KOPT-K1 (cell line): ENCODE measurements at regions not wholly inside any gene's neighbourhood (a gene's known extent, or its start where the extent isn't known, plus 50 kb on each side); places are given as distances from the start of the nearest gene placed in this dataset.
"Not testable (repeated sequence)": the region's sequence is repeated elsewhere in the genome, so short reads cannot be mapped to it uniquely, and the experiment has no call there.

Source experiments
- H3K27ac ChIP-seq: fragments of 200-600 bp; sonication (generic); 2 replicates; pipeline ENCODE4 v1.5.1; 2016; ENCODE audit warnings: antibody characterized with exemption, mild to moderate bottlenecking, low read depth, low read length; ENCODE audit not compliant: poor library complexity, severe bottlenecking
- H3K36me3 ChIP-seq: fragments of 200-600 bp; sonication (generic); 2 replicates; pipeline ENCODE4 v1.5.1; 2017; ENCODE audit warnings: antibody characterized with exemption, mild to moderate bottlenecking, low read length, moderate library complexity; ENCODE audit not compliant: insufficient read depth
- H3K9me3 ChIP-seq: fragments of 200-600 bp; sonication (generic); 2 replicates; pipeline ENCODE4 v1.5.1; 2017; ENCODE audit warnings: antibody characterized with exemption, low read length, mild to moderate bottlenecking; ENCODE audit not compliant: insufficient read depth, poor library complexity, severe bottlenecking

DNA sequence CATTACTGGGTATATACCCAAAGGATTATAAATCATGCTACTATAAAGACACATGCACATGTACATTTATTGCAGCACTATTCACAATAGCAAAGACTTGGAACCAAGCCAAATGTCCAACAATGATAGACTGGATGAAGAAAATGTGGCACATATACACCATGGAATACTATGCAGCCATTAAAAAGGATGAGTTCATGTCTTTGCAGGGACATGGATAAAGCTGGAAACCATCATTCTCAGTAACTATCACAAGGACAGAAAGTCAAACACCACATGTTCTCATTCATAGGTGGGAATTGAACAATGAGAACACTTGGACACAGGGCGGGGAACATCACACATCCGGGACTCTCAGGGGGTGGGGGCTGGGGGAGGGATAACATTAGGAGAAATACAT is 959.4 kb downstream of the KCNT2 start:
- H3K36me3 ChIP-seq, H3K27ac ChIP-seq: not testable (repeated sequence)
- H3K9me3 ChIP-seq: peaks cover 11% of the 10 kb centered on the region

GRCh38 chr1:195637539-195637938 is 970.7 kb downstream of the KCNT2 start:
- H3K9me3 ChIP-seq: no peaks in the 10 kb centered on the region
- H3K27ac ChIP-seq: no peak overlapping the region
- H3K36me3 ChIP-seq: no peaks in the 10 kb centered on the region

DNA sequence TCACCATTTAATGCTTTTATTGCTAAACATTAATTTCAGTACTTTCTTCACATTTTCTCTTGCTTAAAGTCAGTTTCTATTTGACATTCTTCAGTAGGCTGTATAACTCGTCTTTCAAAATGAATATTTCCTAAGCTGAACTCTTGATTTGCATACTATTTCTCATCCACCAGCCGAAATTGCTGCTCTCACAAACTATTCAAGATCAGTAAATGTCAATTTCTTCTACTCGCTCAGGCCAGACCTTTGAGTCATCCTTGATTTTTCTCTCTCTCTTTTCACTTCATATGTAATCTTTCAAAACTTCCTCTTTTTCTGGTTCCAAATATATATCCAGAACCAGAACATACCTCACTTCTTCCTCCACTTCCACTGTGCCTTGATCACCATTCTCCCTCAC is 990.0 kb downstream of the KCNT2 start:
- Histone ChIP-seq H3K9me3 (no peaks in the 10 kb centered on the region), H3K27ac (no peak overlapping the region), H3K36me3 (no peaks in the 10 kb centered on the region)

GRCh38 chr1:195617106-195617505 is 991.1 kb downstream of the KCNT2 start:
- Histone ChIP-seq H3K27ac (no peak overlapping the region), H3K9me3 (no peaks in the 10 kb centered on the region), H3K36me3 (no peaks in the 10 kb centered on the region)

- no peaks in the 10 kb centered on the region for H3K9me3 ChIP-seq
- H3K27ac ChIP-seq: no peak overlapping the region
- no peaks in the 10 kb centered on the region for H3K36me3 ChIP-seq
Observed at GRCh38 chr1:195608883-195609282, 999.4 kb downstream of the KCNT2 start.

DNA sequence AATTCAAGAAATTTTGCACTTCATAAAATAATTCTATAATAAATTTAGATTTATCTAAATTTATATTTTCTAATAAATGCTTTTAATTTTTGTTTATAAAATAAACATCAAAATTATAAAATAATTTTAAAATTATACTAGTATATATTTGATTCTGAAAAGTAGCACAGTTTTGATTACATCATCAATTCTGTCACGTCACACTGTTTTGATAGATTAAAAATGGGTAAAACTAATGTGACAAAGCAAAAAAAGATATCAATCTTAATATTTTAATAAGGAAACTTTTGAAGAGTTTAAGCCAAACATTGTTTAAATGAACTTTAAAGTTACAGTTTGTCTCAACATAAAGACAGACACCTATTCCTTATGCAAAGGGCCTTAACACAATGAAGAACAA is 1001.8 kb downstream of the KCNT2 start:
- Histone ChIP-seq H3K36me3 (no peaks in the 10 kb centered on the region), H3K27ac (no peak overlapping the region), H3K9me3 (no peaks in the 10 kb centered on the region)

- Histone ChIP-seq H3K36me3 (no peaks in the 10 kb centered on the region), H3K27ac (no peak overlapping the region), H3K9me3 (no peaks in the 10 kb centered on the region)
Observed at GRCh38 chr1:195604287-195604686, 1004.0 kb downstream of the KCNT2 start.

DNA sequence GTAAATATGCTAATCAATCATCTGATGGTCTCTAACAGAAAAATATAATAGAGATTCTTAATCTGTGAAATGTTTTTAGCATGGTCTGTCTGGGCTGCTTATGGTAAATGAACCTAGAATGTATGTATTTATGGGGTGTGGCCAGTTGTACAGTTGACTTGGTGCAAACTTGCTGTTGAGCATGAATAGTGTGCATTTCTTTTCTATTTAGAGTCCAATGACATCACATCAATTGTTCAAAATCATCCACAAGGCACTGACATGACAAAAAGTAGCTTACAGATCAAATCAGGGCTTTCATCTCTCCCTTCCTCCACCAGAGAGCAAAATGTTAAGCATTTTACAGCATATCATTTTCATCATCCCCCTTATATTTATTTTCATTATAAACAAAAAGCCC is 1010.3 kb downstream of the KCNT2 start:
- H3K9me3 ChIP-seq: no peaks in the 10 kb centered on the region
- H3K27ac ChIP-seq: no peak overlapping the region
- no peaks in the 10 kb centered on the region for H3K36me3 ChIP-seq

GRCh38 chr1:195594773-195595172 is 1013.5 kb downstream of the KCNT2 start:
- no peaks in the 10 kb centered on the region for H3K9me3 ChIP-seq
- no peaks in the 10 kb centered on the region for H3K36me3 ChIP-seq
- H3K27ac ChIP-seq: no peak overlapping the region

DNA sequence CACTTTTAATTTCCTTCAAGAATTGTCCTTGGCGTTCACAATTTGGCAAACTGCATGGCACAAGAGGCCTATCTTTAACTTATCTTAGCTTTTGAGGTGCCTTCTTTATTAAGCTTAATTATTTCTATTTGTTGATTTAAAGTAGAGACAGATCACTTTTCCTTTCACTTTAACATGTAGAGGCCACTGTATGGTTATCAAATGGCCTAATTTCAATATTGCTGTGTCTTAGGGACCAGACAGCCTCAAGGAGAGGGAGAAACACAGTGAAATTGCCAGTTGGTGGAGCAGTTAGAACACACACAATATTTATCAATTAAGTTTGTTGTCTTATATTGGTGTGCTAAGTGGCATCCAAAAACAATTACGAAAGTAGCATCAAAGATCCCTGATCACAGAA is 1013.9 kb downstream of the KCNT2 start:
- no peaks in the 10 kb centered on the region for H3K9me3 ChIP-seq
- no peaks in the 10 kb centered on the region for H3K36me3 ChIP-seq

GRCh38 chr1:195591917-195592672 is 1016.1 kb downstream of the KCNT2 start:
- Histone ChIP-seq H3K27ac (no peak overlapping the region), H3K9me3 (no peaks in the 10 kb centered on the region), H3K36me3 (no peaks in the 10 kb centered on the region)

More for the DNA sequence above, 1013.9 kb downstream of the KCNT2 start:
- no peak overlapping the region for H3K27ac ChIP-seq

DNA sequence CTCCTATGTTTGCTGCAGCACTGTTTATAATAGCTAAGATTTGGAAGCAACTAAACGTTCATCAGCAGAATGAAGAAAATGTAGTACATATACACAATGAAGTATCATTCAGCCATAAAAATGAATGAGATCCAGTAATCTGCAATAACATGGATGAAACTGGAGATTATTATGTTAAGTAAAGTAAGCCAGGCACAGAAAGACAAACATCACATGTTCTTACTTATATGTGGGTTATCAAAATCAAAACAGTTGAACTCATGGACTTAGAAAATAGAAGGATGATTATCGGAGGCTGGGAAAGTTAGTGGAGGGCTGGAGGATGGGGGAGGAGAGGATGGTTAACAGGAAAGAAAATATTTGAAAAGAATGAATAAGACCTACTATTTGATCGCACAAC is 1017.6 kb downstream of the KCNT2 start:
- no peaks in the 10 kb centered on the region for H3K36me3 ChIP-seq
- no peak overlapping the region for H3K27ac ChIP-seq
- H3K9me3 ChIP-seq: no peaks in the 10 kb centered on the region

- Histone ChIP-seq H3K27ac (no peak overlapping the region), H3K36me3 (no peaks in the 10 kb centered on the region), H3K9me3 (no peaks in the 10 kb centered on the region)
Observed at GRCh38 chr1:195584870-195585624, 1023.2 kb downstream of the KCNT2 start.

GRCh38 chr1:195580988-195581387 is 1027.3 kb downstream of the KCNT2 start:
- Histone ChIP-seq H3K27ac (no peak overlapping the region), H3K36me3 (no peaks in the 10 kb centered on the region), H3K9me3 (no peaks in the 10 kb centered on the region)

DNA sequence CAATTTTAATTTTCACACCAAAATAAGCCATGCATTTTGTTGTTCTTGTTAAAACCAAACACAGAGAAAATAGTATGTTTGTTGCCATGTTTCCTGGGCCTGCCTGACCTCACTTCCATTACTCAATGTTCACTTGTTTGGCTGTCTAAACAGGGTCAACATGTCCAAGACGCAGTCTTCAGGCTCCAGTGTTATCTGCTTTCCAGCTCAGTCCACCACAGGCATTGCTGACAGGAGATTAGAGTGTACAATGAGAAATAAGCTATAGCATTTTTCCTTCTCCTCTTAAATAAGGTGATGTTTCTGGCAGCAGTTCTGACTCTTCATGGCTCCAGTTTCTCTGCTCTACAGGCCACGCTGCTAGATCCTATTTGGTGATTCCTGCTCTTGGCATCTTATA is 1030.5 kb downstream of the KCNT2 start:
- peaks cover 5% of the 10 kb centered on the region for H3K9me3 ChIP-seq
- no peak overlapping the region for H3K27ac ChIP-seq
- H3K36me3 ChIP-seq: no peaks in the 10 kb centered on the region

DNA sequence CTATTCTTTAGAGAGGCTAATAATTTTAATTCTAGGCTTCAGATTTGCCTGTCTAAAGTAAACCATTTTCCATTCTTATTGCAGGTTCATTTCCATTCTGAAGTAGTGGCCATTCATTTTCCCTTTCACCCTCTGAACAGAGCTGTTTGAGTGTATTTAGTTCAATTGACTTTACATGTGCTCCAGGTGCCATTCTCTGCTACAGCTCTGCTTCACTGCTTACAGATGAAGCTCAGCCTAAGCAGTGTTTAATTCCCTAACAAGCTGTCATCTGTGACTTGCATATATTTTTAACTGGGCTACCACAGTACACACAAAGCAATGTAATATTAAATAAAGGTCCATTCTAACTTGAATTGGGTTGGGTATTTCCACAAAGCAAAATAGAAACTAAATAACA is 1031.6 kb downstream of the KCNT2 start:
- Histone ChIP-seq H3K9me3 (peaks cover 5% of the 10 kb centered on the region), H3K36me3 (no peaks in the 10 kb centered on the region)

More for the DNA sequence above, 1031.6 kb downstream of the KCNT2 start:
- no peak overlapping the region for H3K27ac ChIP-seq
